ENCODE measurements at regions not wholly inside any gene's neighbourhood (a gene's known extent, or its start where the extent isn't known, plus 50 kb on each side); places are given as distances from the start of the nearest gene placed in this dataset.

GRCh38 chr14:30427401-30427800 lies 131.6 kb upstream of the G2E3 start:
- Histone ChIP-seq H3K4me2 (no peak overlapping the region), H4K20me1 (ENCODE audit: insufficient read depth) (no peaks in the 10 kb centered on the region), H3K36me3 (ENCODE audit: insufficient read depth) (no peaks in the 10 kb centered on the region), H3K9ac (no peak overlapping the region), H3K79me2 (ENCODE audit: insufficient read depth, low read depth) (no peaks in the 10 kb centered on the region), H2AFZ (ENCODE audit: low read depth) (no peak overlapping the region), H3K4me1 (ENCODE audit: low read depth, poor library complexity, severe bottlenecking) (no peaks in the 10 kb centered on the region), H3K27ac (no peak overlapping the region), H3K27me3 (ENCODE audit: insufficient read depth, low read depth) (no peaks in the 10 kb centered on the region), H3K4me3 (IDR thresholded peaks at IDR 0.05; ENCODE audit: insufficient read depth, low read depth, low read length) (no peak overlapping the region)
- TF ChIP-seq, protein P1, sequence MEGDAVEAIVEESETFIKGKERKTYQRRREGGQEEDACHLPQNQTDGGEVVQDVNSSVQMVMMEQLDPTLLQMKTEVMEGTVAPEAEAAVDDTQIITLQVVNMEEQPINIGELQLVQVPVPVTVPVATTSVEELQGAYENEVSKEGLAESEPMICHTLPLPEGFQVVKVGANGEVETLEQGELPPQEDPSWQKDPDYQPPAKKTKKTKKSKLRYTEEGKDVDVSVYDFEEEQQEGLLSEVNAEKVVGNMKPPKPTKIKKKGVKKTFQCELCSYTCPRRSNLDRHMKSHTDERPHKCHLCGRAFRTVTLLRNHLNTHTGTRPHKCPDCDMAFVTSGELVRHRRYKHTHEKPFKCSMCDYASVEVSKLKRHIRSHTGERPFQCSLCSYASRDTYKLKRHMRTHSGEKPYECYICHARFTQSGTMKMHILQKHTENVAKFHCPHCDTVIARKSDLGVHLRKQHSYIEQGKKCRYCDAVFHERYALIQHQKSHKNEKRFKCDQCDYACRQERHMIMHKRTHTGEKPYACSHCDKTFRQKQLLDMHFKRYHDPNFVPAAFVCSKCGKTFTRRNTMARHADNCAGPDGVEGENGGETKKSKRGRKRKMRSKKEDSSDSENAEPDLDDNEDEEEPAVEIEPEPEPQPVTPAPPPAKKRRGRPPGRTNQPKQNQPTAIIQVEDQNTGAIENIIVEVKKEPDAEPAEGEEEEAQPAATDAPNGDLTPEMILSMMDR (conservative IDR thresholded peaks at IDR 0.05; ENCODE audit: low read depth, low read length) = no peak

DNA sequence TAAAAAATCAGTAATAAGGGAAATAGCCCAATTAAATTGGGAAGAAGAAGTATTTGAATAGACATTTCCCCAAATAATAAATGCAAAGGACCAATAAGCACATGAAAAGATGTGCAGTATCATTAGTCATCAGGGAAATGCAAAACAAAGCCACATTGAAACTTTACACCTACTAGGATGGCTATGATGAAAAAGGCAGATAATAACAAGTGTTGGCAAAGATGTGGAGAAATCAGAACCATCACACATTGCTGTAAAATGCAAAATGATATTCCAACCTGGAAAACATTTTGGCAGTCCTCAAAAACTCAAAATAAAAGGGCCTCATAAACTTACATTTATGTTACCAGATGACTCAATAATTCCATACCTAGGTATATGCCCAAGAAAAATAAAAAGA lies 131.1 kb upstream of the G2E3 start:
- Histone ChIP-seq H3K9ac (no peak overlapping the region), H3K27ac (no peak overlapping the region), H3K79me2 (ENCODE audit: insufficient read depth, low read depth) (no peaks in the 10 kb centered on the region), H3K4me3 (IDR thresholded peaks at IDR 0.05; ENCODE audit: insufficient read depth, low read depth, low read length) (no peak overlapping the region), H3K4me1 (ENCODE audit: low read depth, poor library complexity, severe bottlenecking) (no peaks in the 10 kb centered on the region), H3K4me2 (no peak overlapping the region), H3K36me3 (ENCODE audit: insufficient read depth) (no peaks in the 10 kb centered on the region), H4K20me1 (ENCODE audit: insufficient read depth) (no peaks in the 10 kb centered on the region), H2AFZ (ENCODE audit: low read depth) (no peak overlapping the region), H3K27me3 (ENCODE audit: insufficient read depth, low read depth) (no peaks in the 10 kb centered on the region)
- TF ChIP-seq, protein P1 (conservative IDR thresholded peaks at IDR 0.05; ENCODE audit: low read depth, low read length) = no peak

DNA sequence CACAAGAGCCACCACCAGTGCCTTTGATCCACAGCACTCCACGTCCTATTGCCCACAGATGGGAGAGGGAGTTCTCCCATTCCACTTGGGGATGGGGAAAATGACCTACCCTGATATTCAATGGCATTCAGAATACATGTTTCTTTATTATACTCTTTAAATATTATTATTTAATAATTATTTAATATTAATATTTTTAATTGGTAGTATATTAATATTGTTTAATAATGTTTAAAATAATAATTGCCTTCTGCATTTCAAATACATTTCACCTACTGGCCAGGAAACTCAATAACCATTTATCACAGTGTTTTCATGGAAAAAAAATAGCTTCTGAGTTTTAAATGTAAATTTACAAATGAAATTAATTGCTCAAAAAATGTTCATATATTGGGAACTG lies 127.4 kb upstream of the G2E3 start:
- TF ChIP-seq, protein P1 (conservative IDR thresholded peaks at IDR 0.05; ENCODE audit: low read depth, low read length) = no peak
- Histone ChIP-seq H3K36me3 (ENCODE audit: insufficient read depth) (no peaks in the 10 kb centered on the region), H3K79me2 (ENCODE audit: insufficient read depth, low read depth) (no peaks in the 10 kb centered on the region)

GRCh38 chr14:30440961-30441360 lies 118.0 kb upstream of the G2E3 start:
- Histone ChIP-seq H3K4me2 (no peak overlapping the region), H3K4me1 (ENCODE audit: low read depth, poor library complexity, severe bottlenecking) (no peaks in the 10 kb centered on the region), H3K4me3 (IDR thresholded peaks at IDR 0.05; ENCODE audit: insufficient read depth, low read depth, low read length) (no peak overlapping the region), H2AFZ (ENCODE audit: low read depth) (no peak overlapping the region), H3K79me2 (ENCODE audit: insufficient read depth, low read depth) (no peaks in the 10 kb centered on the region), H3K36me3 (ENCODE audit: insufficient read depth) (no peaks in the 10 kb centered on the region), H3K27me3 (ENCODE audit: insufficient read depth, low read depth) (no peaks in the 10 kb centered on the region), H4K20me1 (ENCODE audit: insufficient read depth) (no peaks in the 10 kb centered on the region), H3K9ac (no peak overlapping the region), H3K27ac (no peak overlapping the region)
- TF ChIP-seq, protein P1 (conservative IDR thresholded peaks at IDR 0.05; ENCODE audit: low read depth, low read length) = no peak

More for the DNA sequence above, 127.4 kb upstream of the G2E3 start:
- Histone ChIP-seq H3K9ac (no peak overlapping the region), H3K4me3 (IDR thresholded peaks at IDR 0.05; ENCODE audit: insufficient read depth, low read depth, low read length) (no peak overlapping the region), H3K4me1 (ENCODE audit: low read depth, poor library complexity, severe bottlenecking) (no peaks in the 10 kb centered on the region), H3K27me3 (ENCODE audit: insufficient read depth, low read depth) (no peaks in the 10 kb centered on the region), H2AFZ (ENCODE audit: low read depth) (no peak overlapping the region), H3K4me2 (no peak overlapping the region), H3K27ac (no peak overlapping the region), H4K20me1 (ENCODE audit: insufficient read depth) (no peaks in the 10 kb centered on the region)

All from KMS-11 (cell line).